ENCODE measurements at regions not wholly inside any gene's neighbourhood (a gene's known extent, or its start where the extent isn't known, plus 50 kb on each side); places are given as distances from the start of the nearest gene placed in this dataset.

GRCh38 chr7:118132764-118133163, 51.2 kb upstream of the LSM8 start:
- no peaks in the 10 kb centered on the region for H3K27me3 ChIP-seq (replicated peaks; ENCODE audit: control insufficient read depth, insufficient read depth, low read length)
- H3K36me3 ChIP-seq (ENCODE audit: control insufficient read depth, insufficient read depth, low read length), result no peaks in the 10 kb centered on the region
- H3K4me3 ChIP-seq (replicated peaks; ENCODE audit: low read depth, low read length), result no peak overlapping the region
- DNase-seq (ENCODE audit: extremely low read depth, insufficient read length), result no peak
- TF ChIP-seq, protein P1, sequence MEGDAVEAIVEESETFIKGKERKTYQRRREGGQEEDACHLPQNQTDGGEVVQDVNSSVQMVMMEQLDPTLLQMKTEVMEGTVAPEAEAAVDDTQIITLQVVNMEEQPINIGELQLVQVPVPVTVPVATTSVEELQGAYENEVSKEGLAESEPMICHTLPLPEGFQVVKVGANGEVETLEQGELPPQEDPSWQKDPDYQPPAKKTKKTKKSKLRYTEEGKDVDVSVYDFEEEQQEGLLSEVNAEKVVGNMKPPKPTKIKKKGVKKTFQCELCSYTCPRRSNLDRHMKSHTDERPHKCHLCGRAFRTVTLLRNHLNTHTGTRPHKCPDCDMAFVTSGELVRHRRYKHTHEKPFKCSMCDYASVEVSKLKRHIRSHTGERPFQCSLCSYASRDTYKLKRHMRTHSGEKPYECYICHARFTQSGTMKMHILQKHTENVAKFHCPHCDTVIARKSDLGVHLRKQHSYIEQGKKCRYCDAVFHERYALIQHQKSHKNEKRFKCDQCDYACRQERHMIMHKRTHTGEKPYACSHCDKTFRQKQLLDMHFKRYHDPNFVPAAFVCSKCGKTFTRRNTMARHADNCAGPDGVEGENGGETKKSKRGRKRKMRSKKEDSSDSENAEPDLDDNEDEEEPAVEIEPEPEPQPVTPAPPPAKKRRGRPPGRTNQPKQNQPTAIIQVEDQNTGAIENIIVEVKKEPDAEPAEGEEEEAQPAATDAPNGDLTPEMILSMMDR (IDR thresholded peaks at IDR 0.05; ENCODE audit: insufficient read depth, low read length, poor library complexity, severe bottlenecking), result no peak
